ENCODE measurements at regions not wholly inside any gene's neighbourhood (a gene's known extent, or its start where the extent isn't known, plus 50 kb on each side); places are given as distances from the start of the nearest gene placed in this dataset.

- no peak for DNase-seq
These were observed 360.3 kb downstream of the FOXG1 start for GRCh38 chr14:29126865-29127264.

DNA sequence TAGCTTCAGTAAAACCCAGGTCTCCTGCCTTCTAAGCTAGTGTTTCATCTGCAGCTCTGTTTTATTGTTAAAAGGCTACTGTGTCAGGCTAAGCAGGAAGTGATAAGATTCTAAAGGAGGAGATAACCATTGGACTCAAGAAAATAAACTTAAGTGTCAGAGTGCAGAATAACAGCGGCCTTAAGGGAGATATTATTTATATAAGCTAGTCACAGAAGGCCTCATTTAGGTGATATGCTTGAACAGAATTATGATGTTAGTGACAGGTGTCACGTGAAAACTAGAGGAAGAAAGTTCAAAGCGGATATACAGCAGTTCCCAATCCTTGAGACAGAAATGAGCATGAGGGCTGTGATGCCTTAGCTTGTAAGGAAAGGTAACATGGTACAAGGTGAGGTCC, 373.4 kb downstream of the FOXG1 start:
- no peak for DNase-seq

- DNase-seq: no peak
These were observed 378.0 kb downstream of the FOXG1 start for GRCh38 chr14:29144621-29145020.

GRCh38 chr14:29148221-29148620, 381.6 kb downstream of the FOXG1 start:
- no peak for DNase-seq

DNA sequence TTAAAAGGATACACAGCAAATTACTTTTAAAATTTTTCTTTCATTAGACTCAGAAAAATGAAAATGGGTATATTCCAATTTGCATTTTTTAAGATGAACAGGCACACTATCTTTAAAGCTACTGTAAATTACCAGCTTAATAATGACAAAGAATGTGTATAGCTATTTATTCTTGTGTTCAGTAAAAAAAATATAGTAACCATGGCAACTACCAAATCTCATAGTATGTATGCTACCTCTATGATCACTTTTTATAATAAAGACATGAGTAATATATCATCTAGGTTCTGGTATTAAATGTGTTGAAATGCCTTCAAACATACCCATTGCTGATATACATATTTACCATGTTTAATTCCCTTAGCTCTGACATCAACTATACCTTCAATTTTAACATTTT, 383.2 kb downstream of the FOXG1 start:
- DNase-seq: no peak

DNA sequence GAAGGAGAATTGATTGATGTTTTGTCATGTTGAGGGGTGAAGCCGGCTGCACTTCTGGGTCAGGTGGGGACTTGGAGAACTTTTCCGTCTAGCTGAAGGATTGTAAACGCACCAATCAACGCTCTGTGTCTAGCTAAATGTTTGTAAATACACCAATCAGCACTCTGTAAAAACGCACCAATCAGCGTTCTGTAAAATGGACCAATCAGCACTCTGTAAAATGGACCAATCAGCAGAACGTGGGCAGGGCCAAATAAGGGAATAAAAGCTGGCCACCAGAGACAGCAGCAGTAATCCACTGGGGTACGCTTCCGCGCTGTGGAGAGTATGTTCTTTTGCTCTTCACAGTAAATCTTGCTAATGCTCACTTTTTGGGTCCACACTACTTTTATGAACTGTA, 384.1 kb downstream of the FOXG1 start:
- no peak for DNase-seq

DNA sequence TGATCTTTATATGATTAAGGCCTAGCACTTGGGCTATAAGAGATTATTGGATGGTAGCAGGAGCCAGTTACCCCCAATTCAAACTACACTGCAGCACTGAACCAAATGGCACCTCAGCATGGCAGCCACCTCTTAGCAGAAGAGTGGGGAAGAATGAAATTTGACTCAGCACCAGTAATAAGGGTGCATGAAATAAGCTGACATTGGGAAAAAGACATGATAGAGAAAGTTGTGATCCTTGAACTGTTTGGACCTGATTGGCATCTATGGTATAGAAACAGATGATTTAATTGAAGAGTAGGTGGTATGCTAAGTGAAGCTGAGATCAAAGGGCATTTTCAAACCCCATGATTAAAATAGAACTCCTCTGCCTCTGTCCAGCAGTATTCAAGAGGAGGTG, 389.5 kb downstream of the FOXG1 start:
- DNase-seq: no peak

- no peak for DNase-seq
These were observed 395.0 kb downstream of the FOXG1 start for GRCh38 chr14:29161593-29161992.

- DNase-seq: no peak
These were observed 396.5 kb downstream of the FOXG1 start for GRCh38 chr14:29163109-29163508.

GRCh38 chr14:29165431-29165830, 398.8 kb downstream of the FOXG1 start:
- DNase-seq: no peak

GRCh38 chr14:29166507-29166906, 399.9 kb downstream of the FOXG1 start:
- DNase-seq: no peak

DNA sequence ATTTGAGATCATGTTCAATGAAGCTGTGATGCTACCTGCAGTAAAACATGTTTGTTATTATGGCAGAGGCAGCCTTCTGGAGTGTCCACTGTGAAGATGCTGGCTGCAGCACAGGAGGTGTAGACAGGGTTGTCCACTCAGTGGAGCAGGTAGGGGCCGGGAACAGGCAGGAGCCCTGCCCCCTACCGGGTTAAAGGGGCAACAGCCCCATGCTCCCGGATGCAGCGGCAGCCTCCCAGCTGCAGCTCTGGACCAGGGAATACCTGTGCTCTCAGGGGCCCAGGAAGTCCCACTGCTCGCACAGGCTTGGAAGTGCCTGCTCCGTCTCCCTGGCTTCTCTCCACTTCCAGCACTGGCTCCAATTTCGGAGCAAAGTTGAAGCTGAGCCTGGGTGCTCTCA, 401.6 kb downstream of the FOXG1 start:
- DNase-seq: no peak

DNA sequence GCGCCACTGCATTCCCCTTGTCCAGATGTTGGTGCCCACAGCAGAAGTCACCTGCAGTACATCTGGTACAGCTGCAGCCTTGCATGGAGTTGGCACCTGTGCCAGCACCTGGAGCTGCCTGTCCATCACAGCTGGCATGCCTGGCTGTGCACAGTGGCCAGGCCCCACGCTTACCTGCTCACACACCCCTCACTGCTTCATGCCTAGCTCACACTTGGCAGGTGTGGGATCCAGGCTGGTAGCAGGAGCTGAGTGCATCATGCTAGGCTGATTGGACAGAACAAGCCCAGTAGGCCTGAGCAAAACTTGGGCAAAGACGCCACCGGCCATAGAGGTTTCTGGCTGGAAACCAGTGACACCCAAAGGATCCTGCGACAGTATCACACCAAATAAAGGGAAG, 402.8 kb downstream of the FOXG1 start:
- DNase-seq: no peak

- no peak for DNase-seq
These were observed 409.1 kb downstream of the FOXG1 start for GRCh38 chr14:29175706-29176105.

GRCh38 chr14:29176876-29177275, 410.3 kb downstream of the FOXG1 start:
- no peak for DNase-seq

DNA sequence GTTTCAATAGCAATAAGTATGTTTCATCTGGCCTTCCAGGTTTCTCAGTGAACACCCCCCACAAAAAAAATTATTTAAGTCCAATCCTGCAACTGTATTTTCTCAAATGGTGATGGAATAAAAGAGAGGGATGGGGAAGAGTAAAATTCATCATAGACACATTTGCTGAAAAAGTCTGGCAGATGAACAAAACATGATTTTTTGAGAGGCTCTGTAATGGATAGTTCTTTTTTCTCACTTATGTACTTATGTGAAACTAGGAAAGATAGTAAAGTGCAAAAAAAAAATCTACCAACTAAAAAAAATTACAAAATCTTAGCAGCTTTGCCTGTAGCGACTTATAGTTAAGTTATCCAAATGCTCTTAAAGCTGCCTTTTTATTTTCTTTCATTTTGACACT, 412.4 kb downstream of the FOXG1 start:
- DNase-seq: no peak

DNA sequence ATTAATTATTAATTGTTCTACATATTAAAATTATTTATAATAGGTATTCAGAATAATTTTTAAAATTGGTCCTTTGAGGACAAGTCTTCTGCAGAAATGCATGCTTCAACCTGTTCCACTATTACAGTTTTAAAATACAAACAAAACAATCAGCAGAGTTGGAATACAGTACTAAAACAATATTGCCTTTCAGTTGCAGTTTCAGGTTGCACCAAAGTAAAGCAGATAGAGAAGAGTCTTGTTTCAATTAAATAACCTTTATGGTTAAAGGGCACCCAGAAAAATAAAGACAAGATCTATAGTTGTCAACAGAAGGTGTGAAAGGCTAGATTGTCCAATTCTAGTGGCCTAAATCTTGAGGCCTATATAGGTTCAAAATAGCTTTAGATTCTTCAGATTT, 424.5 kb downstream of the FOXG1 start:
- no peak for DNase-seq

GRCh38 chr14:29197557-29197956, 431.0 kb downstream of the FOXG1 start:
- no peak for DNase-seq

- DNase-seq: no peak
These were observed 439.1 kb downstream of the FOXG1 start for GRCh38 chr14:29205658-29206057.

- DNase-seq: no peak
These were observed 449.3 kb downstream of the FOXG1 start for GRCh38 chr14:29215853-29216252.

DNA sequence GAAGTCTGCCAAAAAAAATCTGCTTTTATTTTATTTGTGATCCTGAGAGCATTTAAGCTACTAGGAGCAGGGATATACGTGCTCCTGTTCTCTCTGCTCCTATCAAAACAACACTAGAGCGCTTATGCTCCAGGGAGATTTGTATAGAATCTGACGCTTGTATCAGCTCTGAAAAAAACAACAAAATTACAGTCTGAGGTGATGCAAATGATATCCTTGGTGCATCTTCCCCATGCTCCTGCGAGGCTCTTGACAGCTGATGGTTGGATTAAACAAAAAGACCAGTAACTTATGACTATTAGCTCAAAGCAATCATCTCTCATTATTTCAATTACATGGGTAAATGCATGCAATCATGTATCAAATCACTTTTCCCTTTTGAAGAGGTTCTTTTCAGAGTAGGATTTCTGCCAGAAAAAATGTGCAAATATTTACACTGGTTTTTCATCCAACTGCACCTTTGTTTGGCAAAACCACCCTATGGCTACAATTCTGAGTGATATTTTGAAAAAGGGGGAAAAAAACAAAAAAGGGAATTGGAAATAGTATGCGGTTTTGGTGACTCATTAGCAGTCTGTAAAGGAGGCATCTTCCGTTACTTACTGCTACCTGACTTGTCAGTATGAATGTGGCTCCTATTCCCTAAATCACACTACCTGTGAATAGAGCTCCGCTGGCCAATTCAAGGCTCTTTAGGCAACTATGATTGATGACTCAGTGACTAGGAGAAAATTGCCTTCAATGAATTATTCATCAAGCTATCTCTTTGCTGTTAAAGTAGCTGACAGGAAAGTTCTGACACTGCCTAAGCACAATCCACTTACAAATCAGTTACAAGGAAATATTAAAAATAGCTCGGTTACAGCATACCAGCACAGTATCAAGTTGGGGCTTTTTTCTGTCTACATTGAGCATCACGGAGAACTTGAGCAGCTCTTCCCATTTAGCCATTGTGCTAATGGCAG, 450.0 kb downstream of the FOXG1 start:
- DNase-seq: no peak

DNA sequence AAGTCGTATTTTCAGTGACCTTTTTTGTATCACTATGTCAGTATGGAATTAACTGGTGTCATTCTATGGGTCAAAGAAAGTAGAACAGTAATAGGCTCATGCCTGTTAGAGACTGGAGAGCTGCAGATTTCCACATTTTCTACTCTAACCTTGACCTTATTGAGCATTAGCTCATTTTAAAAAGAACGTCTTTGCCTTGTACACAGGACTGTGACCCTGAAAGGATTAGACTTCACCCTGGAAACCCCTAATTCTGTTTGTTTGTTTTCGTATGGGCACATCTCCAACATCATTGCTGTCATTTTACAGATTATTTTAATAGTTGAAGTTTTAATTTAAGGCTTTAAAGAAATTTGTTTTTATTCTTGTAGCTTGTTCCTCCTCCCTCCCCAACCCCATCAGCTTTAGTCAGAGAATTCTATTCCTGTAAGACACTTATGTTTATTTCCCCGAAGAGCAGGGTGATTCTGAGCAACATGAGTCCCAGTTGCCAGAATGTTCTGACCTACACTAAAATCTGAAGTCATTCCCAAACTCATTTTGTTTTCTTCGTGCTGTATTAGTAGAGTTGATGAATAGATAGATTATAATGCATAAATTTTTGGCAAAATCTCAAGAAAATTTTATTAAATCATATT, 451.3 kb downstream of the FOXG1 start:
- DNase-seq: no peak

DNA sequence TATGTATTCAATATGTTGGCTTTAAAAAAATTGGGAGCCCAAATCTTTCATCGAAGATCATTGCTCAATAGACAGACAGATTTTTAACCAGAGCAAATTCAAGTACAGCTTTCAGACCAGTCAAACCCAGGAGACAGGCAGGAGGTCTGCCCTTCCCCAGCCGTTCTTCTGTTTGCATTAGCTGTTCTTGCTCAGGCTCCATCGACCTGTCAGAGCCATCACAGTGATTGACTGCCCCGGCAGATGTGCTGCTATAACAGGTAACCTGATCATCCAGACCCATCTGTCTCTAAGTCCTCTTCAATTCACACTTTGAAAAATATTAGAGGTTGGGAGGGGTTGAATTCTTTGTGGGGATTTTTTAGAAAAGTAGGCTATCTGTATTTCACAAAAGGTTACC, 453.5 kb downstream of the FOXG1 start:
- DNase-seq: no peak

DNA sequence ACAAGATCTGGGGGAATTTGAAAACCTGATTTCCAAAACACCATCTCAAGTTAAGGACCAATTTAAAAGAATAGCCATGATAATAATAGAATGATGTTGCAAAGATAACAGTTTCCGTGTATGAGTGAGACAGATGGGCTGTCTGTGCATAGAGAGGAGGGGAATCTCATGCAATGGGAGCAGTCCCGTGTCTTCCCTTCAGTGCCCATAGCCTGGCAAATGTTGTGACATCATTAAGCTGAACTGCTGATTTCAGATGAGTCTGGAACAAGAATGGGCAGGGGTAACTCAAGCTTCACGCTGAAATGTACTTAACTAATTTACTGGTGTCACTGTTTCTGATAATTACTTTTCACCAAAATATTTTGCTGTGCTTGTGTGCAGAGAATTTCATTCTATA, 454.0 kb downstream of the FOXG1 start:
- no peak for DNase-seq
